ENCODE measurements at regions not wholly inside any gene's neighbourhood (a gene's known extent, or its start where the extent isn't known, plus 50 kb on each side); places are given as distances from the start of the nearest gene placed in this dataset.

DNA sequence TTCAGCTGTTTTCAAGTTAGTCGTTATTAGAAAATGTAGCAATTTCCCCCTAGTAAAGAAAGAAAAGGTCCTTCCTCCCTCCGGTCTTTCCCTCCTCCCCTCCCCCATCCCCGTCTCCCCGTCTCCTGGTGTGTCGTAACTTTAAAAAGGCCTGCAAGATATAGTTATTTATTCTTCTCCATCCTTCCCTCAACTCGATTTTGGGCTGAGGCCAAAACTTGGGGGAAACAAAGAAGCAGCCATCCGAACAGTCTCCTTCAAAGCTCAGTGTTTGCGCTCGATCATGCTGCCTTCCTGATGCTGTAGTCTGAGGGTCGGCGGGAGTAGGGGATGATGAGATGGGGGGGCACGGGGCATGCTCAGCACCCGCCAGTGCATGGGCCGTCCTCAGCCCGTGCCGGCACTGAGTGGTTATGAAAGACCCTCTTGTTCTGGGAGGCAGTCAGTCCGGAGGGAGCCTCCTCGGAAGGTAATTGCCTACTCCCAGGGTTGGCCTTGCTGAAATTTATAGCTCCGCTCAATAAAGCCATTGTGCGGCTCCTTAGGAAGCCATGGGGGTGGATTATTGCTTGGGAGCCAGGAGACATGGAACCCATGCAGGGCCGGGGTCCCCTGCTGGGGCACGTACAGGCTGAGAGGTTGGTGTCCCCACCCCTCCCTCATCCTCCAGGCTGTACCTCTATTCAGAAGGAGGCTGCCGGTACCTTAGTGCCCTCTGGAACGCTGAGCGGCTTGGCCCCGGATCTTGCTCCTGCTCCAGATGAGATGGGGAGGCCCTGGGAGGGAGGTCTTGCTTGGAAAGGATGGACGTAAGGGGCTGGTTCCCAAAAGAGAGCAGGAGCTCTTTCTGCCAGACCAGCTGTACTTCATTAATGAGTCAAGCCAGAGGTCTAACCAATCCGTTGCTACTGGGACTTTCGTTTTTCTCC, 212.7 kb upstream of the CADM1 start:
- TF ChIP-seq, protein P1, sequence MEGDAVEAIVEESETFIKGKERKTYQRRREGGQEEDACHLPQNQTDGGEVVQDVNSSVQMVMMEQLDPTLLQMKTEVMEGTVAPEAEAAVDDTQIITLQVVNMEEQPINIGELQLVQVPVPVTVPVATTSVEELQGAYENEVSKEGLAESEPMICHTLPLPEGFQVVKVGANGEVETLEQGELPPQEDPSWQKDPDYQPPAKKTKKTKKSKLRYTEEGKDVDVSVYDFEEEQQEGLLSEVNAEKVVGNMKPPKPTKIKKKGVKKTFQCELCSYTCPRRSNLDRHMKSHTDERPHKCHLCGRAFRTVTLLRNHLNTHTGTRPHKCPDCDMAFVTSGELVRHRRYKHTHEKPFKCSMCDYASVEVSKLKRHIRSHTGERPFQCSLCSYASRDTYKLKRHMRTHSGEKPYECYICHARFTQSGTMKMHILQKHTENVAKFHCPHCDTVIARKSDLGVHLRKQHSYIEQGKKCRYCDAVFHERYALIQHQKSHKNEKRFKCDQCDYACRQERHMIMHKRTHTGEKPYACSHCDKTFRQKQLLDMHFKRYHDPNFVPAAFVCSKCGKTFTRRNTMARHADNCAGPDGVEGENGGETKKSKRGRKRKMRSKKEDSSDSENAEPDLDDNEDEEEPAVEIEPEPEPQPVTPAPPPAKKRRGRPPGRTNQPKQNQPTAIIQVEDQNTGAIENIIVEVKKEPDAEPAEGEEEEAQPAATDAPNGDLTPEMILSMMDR (conservative IDR thresholded peaks at IDR 0.05; ENCODE audit: low read depth, low read length) = no peak
- peak overlapping the region; percentile 14 for H3K4me3 ChIP-seq (ENCODE audit: low read length)
- no peak for DNase-seq (ENCODE audit: low read depth)

DNA sequence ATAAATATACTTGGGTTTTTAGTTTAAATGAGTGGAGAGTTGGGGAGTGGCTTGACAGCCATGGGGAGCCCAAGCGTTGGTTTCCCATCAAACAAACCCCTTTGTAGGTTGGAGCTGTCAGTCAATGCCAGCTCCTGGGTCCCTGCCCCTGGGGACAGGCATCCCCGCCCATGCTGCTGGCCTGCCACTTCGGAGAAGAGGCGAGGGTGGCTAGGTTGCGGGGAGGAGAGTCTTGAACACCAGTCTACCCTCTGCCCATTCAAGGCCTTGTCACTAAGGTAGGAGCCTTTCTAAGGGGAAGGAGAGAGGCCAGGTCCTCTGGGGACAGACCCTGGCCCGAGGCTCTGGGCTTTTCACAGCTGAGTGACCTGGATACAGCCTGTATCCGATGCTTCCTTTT, 211.9 kb upstream of the CADM1 start:
- TF ChIP-seq, protein P1 (conservative IDR thresholded peaks at IDR 0.05; ENCODE audit: low read depth, low read length) = no peak
- no peak for DNase-seq (ENCODE audit: low read depth)
- H3K4me3 ChIP-seq (ENCODE audit: low read length) = no peak overlapping the region

DNA sequence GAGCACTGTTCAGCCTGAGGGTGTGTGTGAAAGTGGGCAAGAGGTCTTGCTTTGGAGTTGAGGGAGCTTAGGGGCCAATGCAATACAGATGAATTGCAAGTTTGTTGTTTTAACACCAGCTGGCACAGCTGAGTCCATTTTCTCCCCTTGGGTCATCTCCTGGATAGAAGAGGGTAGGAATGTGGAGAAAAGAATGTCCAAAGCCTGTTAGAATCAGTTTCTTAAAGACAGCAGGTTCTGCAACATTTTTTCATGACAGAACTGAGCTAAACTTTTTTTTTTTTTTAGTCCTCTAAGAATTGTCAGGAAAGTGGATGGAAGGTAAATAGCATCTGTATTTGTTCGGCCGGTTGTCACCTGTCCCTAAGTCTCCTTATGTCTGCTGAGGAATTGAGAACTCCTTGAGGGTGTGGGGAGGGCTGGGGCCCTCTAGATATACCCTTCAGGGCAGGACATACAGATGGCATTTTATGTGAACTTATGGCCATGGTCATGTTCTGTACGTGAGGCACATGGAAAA, 211.1 kb upstream of the CADM1 start:
- H3K4me3 ChIP-seq (ENCODE audit: low read length) = no peak overlapping the region
- no peak for DNase-seq (ENCODE audit: low read depth)
- TF ChIP-seq, protein P1 (conservative IDR thresholded peaks at IDR 0.05; ENCODE audit: low read depth, low read length) = no peak

DNA sequence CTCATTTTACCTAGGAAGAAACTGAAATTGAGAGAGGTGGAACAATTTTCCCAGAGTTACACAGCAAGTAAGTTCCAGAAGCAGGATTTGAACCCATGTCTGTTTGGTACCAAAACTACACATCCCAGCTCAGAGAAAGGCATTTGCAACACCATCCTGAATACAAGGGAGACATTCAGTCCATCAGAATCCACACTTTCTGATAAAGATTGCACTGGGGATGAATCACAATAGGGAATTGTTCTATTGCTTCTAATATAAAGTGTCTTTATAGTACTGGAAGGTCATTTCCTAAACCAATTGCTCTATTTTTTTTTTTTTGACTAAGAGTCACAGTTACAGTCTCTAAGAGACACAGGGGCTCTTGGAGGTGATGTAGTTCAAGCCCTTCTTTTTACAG, 208.1 kb upstream of the CADM1 start:
- no peak for DNase-seq (ENCODE audit: low read depth)
- H3K4me3 ChIP-seq (ENCODE audit: low read length) = no peak overlapping the region
- TF ChIP-seq, protein P1 (conservative IDR thresholded peaks at IDR 0.05; ENCODE audit: low read depth, low read length) = no peak

DNA sequence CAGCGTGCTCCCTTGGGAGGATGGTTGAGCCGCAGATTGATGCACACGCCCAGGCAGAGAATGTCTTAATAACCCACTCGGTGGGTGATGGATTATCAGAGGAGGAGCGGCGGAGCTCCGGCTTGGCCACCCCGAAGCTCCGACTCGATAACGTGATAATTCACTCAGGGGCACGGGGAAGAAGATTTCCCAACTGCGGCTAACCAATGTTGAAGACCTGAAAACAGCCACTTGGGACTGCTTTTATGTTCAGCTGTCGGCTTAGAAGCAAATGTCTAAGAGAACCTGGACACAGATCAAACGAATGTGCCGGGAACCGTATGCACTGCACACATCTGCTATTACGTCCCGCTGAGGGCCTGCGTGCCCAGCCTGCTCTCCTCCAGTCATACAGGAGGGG, 206.8 kb upstream of the CADM1 start:
- no peak for DNase-seq (ENCODE audit: low read depth)
- H3K4me3 ChIP-seq (ENCODE audit: low read length) = no peak overlapping the region
- TF ChIP-seq, protein P1 (conservative IDR thresholded peaks at IDR 0.05; ENCODE audit: low read depth, low read length) = no peak

DNA sequence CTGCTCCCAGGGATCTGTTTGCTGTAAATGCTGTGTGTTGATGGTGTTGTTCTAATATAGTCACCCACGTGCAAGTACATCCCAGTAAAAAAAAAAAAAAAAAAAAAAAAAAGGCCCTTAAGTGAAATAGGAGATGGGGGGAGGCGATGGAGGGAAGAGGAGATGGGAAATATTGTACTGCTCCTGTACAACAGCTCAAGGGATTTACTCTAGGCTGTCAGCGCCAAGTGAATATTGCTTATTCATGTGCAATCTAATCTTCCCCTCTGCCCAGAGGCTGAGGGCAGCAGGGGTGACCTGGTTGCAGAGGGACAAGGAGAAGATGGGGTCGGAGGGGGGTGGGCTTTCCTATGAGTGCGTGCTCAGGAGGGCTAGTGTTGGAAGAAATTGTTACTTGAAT, 206.2 kb upstream of the CADM1 start:
- no peak for DNase-seq (ENCODE audit: low read depth)
- H3K4me3 ChIP-seq (ENCODE audit: low read length) = no peak overlapping the region
- TF ChIP-seq, protein P1 (conservative IDR thresholded peaks at IDR 0.05; ENCODE audit: low read depth, low read length) = no peak

DNA sequence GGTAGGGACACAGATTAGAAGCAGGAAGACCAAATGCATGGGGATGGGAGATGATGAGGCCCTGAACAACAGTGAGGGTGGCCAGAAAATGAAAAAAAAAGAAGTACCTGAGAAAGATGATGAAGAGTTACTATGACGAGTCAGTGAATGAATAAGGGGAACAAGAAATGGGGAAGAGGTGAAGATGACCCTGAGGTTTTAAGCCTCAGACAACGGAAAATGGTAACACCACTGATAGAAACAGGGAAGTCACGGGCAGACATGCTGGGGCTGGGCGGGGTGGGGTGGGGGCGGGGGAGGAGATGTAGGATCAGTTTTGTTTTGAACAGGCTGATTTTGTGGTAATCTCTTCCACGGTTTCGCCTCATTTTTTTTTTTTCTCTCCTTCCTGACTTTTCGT, 205.1 kb upstream of the CADM1 start:
- no peak overlapping the region for H3K4me3 ChIP-seq (ENCODE audit: low read length)
- TF ChIP-seq, protein P1 (conservative IDR thresholded peaks at IDR 0.05; ENCODE audit: low read depth, low read length) = no peak
- no peak for DNase-seq (ENCODE audit: low read depth)

Data from retinal pigment epithelial cell (primary cell).